H9 (cell line): ENCODE measurements at regions not wholly inside any gene's neighbourhood (a gene's known extent, or its start where the extent isn't known, plus 50 kb on each side); places are given as distances from the start of the nearest gene placed in this dataset.

Experiments
- DNase-seq: peaks from one replicate; pipeline ENCODE4 v3.0.0-alpha.2; 2017
- H2AFZ ChIP-seq: one replicate; pipeline ENCODE4 v1.6.1; 2013; ENCODE audit warnings: mild to moderate bottlenecking, low read length, control low read depth, moderate library complexity
- H2AK5ac ChIP-seq: 2 replicates; pipeline ENCODE4 v1.6.1; 2013; ENCODE audit warnings: low read length, control low read depth, mixed read lengths; ENCODE audit not compliant: insufficient read length
- H2BK120ac ChIP-seq: one replicate; pipeline ENCODE4 v1.6.1; 2013; ENCODE audit warnings: low read depth, mild to moderate bottlenecking, low read length, control low read depth, inconsistent platforms; ENCODE audit not compliant: poor library complexity, severe bottlenecking
- H2BK12ac ChIP-seq: 2 replicates; pipeline ENCODE4 v1.6.1; 2013; ENCODE audit warnings: low read length, control low read depth, mixed read lengths, low read depth; ENCODE audit not compliant: insufficient read length
- H2BK15ac ChIP-seq: 2 replicates; pipeline ENCODE4 v1.6.1; 2013; ENCODE audit warnings: low read depth, low read length, control low read depth
- H2BK20ac ChIP-seq: one replicate; pipeline ENCODE4 v1.6.1; 2013; ENCODE audit warnings: low read depth, mild to moderate bottlenecking, low read length, control low read depth, inconsistent platforms; ENCODE audit not compliant: poor library complexity, severe bottlenecking
- H2BK5ac ChIP-seq: 2 replicates; pipeline ENCODE4 v1.6.1; 2013; ENCODE audit warnings: low read length, control low read depth, mixed read lengths; ENCODE audit not compliant: insufficient read length
- H3K14ac ChIP-seq: 2 replicates; pipeline ENCODE4 v1.6.1; 2013; ENCODE audit warnings: low read length, control low read depth; ENCODE audit not compliant: insufficient read depth
- H3K18ac ChIP-seq: 2 replicates; pipeline ENCODE4 v1.6.1; 2013; ENCODE audit warnings: low read depth, mild to moderate bottlenecking, mixed read lengths, low read length, control low read depth; ENCODE audit not compliant: insufficient read length
- H3K23ac ChIP-seq: 2 replicates; pipeline ENCODE4 v1.6.1; 2013; ENCODE audit warnings: low read length, control low read depth, mixed read lengths, low read depth; ENCODE audit not compliant: insufficient read length
- H3K23me2 ChIP-seq: 2 replicates; pipeline ENCODE4 v1.6.1; 2013; ENCODE audit warnings: low read depth, mild to moderate bottlenecking, mixed read lengths, low read length, control low read depth; ENCODE audit not compliant: insufficient read length, poor library complexity, severe bottlenecking
- H3K27ac ChIP-seq: 2 replicates; pipeline ENCODE4 v1.5.1; 2013; ENCODE audit warnings: low read length, control low read depth, mixed read lengths, low read depth; ENCODE audit not compliant: insufficient read length
- H3K27me3 ChIP-seq: 2 replicates; pipeline ENCODE4 v1.6.1; 2013; ENCODE audit warnings: low read length, control low read depth, inconsistent platforms; ENCODE audit not compliant: insufficient read depth
- H3K4ac ChIP-seq: 2 replicates; pipeline ENCODE4 v1.6.1; 2013; ENCODE audit warnings: low read depth, mild to moderate bottlenecking, control low read depth, inconsistent platforms, low read length, moderate library complexity
- H3K4me1 ChIP-seq: 2 replicates; pipeline ENCODE4 v1.6.1; 2013; ENCODE audit warnings: low read length, control low read depth, inconsistent platforms; ENCODE audit not compliant: insufficient read depth
- H3K4me2 ChIP-seq: 2 replicates; pipeline ENCODE4 v1.6.1; 2013; ENCODE audit warnings: low read length, control low read depth, mixed read lengths; ENCODE audit not compliant: insufficient read length, insufficient read depth
- H3K56ac ChIP-seq: 2 replicates; pipeline ENCODE4 v1.6.1; 2013; ENCODE audit warnings: low read depth, mild to moderate bottlenecking, mixed read lengths, low read length, control low read depth; ENCODE audit not compliant: insufficient read length
- H3K79me1 ChIP-seq: 2 replicates; pipeline ENCODE4 v1.6.1; 2013; ENCODE audit warnings: low read depth, mild to moderate bottlenecking, moderate library complexity, low read length, control low read depth, inconsistent platforms; ENCODE audit not compliant: insufficient read depth, poor library complexity, severe bottlenecking
- H3K79me2 ChIP-seq: 2 replicates; pipeline ENCODE4 v1.6.1; 2013; ENCODE audit warnings: low read length, control low read depth, inconsistent platforms; ENCODE audit not compliant: insufficient read depth
- H3K9ac ChIP-seq: 2 replicates; pipeline ENCODE4 v1.6.1; 2013; ENCODE audit warnings: low read length, control low read depth, mixed read lengths; ENCODE audit not compliant: insufficient read length; ENCODE audit errors: extremely low read depth
- H3K9me3 ChIP-seq: one replicate; pipeline ENCODE4 v1.6.1; 2013; ENCODE audit warnings: low read depth, low read length, inconsistent platforms; ENCODE audit not compliant: control insufficient read depth
- H3T11ph ChIP-seq: one replicate; pipeline ENCODE4 v1.6.1; 2013; ENCODE audit warnings: mild to moderate bottlenecking, low read length, control low read depth, inconsistent platforms
- H4K20me1 ChIP-seq: one replicate; pipeline ENCODE4 v1.6.1; 2013; ENCODE audit not compliant: control insufficient read depth, insufficient read length, insufficient read depth
- H4K5ac ChIP-seq: 2 replicates; pipeline ENCODE4 v1.6.1; 2013; ENCODE audit warnings: low read depth, mild to moderate bottlenecking, mixed read lengths, low read length, control low read depth; ENCODE audit not compliant: insufficient read length
- H4K8ac ChIP-seq: replicated peaks from 2 replicates; pipeline ENCODE4 v1.6.1; 2013; ENCODE audit warnings: low read length, control low read depth, mixed read lengths, low read depth; ENCODE audit not compliant: insufficient read length
- H4K91ac ChIP-seq: 2 replicates; pipeline ENCODE4 v1.6.1; 2013; ENCODE audit warnings: low read depth, mild to moderate bottlenecking, moderate library complexity, mixed read lengths, low read length, control low read depth; ENCODE audit not compliant: insufficient read length
- H3K27ac Mint-ChIP-seq, 3 experiments: 2 replicates in 2 of 3; 3 replicates in 1 of 3; pipeline ENCODE4 v1.8.0; 2020 to 2021; ENCODE audit warnings: mixed read lengths in 3 of 3, mild to moderate bottlenecking in 1 of 3, moderate library complexity in 1 of 3
- H3K27me3 Mint-ChIP-seq: 2 replicates; pipeline ENCODE4 v1.8.0; 2021; ENCODE audit warnings: low read depth, mild to moderate bottlenecking, moderate library complexity, mixed read lengths
- H3K36me3 Mint-ChIP-seq, 3 experiments: 2 replicates in 2 of 3; 3 replicates in 1 of 3; pipeline ENCODE4 v1.8.0; 2020 to 2021; ENCODE audit warnings: low read depth in 3 of 3, mixed read lengths in 3 of 3; ENCODE audit not compliant: insufficient read depth in 1 of 3
- H3K4me1 Mint-ChIP-seq, 2 experiments: 2 replicates each; pipeline ENCODE4 v1.8.0; 2020; ENCODE audit warnings: mixed read lengths in 2 of 2
- H3K4me3 Mint-ChIP-seq, 2 experiments: 2 replicates in 1 of 2; 3 replicates in 1 of 2; pipeline ENCODE4 v1.8.0; 2020 to 2021; ENCODE audit warnings: mild to moderate bottlenecking in 2 of 2, mixed read lengths in 2 of 2, moderate library complexity in 1 of 2
- H3K9me3 Mint-ChIP-seq, 2 experiments: 2 replicates in 1 of 2; 3 replicates in 1 of 2; pipeline ENCODE4 v1.8.0; 2020; ENCODE audit warnings: mild to moderate bottlenecking in 2 of 2, mixed read lengths in 2 of 2, moderate library complexity in 1 of 2
- CTCF ChIP-seq: fragments of 200-600 bp; sonication (generic); conservative IDR thresholded peaks from 3 replicates; pipeline ENCODE4 v1.8.0; 2021; ENCODE audit warnings: antibody characterized with exemption, mild to moderate bottlenecking
- WGBS: extraction: QIAGEN DNeasy Blood & Tissue Kit; methylation state at CpG from one replicate; pipeline ENCODE4 v1.1.7; 2013; ENCODE audit warnings: missing lambda C conversion rate, low lambda C conversion rate, mixed read lengths; ENCODE audit not compliant: insufficient read length; ENCODE audit errors: extremely low coverage; 5-methylcytosine and 5-hydroxymethylcytosine counted together

GRCh38 chr3:25885544-25885943 lies 95.7 kb downstream of the OXSM start:
- H4K91ac ChIP-seq: no peak overlapping the region
- Mint-ChIP-seq H3K4me3 (no peak overlapping the region), H3K9me3 (no peaks in the 10 kb centered on the region), H3K27ac (no peak overlapping the region), H3K27me3 (no peaks in the 10 kb centered on the region), H3K36me3 (no peaks in the 10 kb centered on the region), H3K4me1 (peaks cover 14 to 20% of the 10 kb centered on the region in 2 experiments)
- H2BK12ac ChIP-seq: no peak overlapping the region
- no peak overlapping the region for H3K4me2 ChIP-seq
- WGBS: no CpG with 5 or more reads among the region's 5 CpGs
- TF ChIP-seq CTCF: no peak
- no peaks in the 10 kb centered on the region for H3K79me2 ChIP-seq
- H3K27ac ChIP-seq: no peak overlapping the region
- H3T11ph ChIP-seq: no peak overlapping the region
- DNase-seq: no peak
- H3K14ac ChIP-seq: no peak overlapping the region
- no peak overlapping the region for H4K8ac ChIP-seq
- no peaks in the 10 kb centered on the region for H3K9me3 ChIP-seq
- H3K23me2 ChIP-seq: no peaks in the 10 kb centered on the region
- no peak overlapping the region for H3K18ac ChIP-seq
- H3K9ac ChIP-seq: no peak overlapping the region
- H2AK5ac ChIP-seq: no peak overlapping the region
- no peak overlapping the region for H4K5ac ChIP-seq
- no peak overlapping the region for H2BK20ac ChIP-seq
- H2BK5ac ChIP-seq: no peak overlapping the region
- H2AFZ ChIP-seq: no peak overlapping the region
- no peak overlapping the region for H3K56ac ChIP-seq
- no peak overlapping the region for H2BK15ac ChIP-seq
- H3K23ac ChIP-seq: no peak overlapping the region
- H3K27me3 ChIP-seq: no peaks in the 10 kb centered on the region
- H4K20me1 ChIP-seq: no peaks in the 10 kb centered on the region
- no peak overlapping the region for H3K4ac ChIP-seq
- H3K79me1 ChIP-seq: no peaks in the 10 kb centered on the region
- H3K4me1 ChIP-seq: peaks cover 2% of the 10 kb centered on the region; the same call in 1 of the 2 replicates
- H2BK120ac ChIP-seq: no peak overlapping the region
